H9 (cell line): ENCODE measurements at regions not wholly inside any gene's neighbourhood (a gene's known extent, or its start where the extent isn't known, plus 50 kb on each side); places are given as distances from the start of the nearest gene placed in this dataset.

ENCODE experiments used
- DNase-seq: peaks from one replicate; pipeline ENCODE4 v3.0.0-alpha.2; 2017
- H2AFZ ChIP-seq: one replicate; pipeline ENCODE4 v1.6.1; 2013; ENCODE audit warnings: mild to moderate bottlenecking, low read length, control low read depth, moderate library complexity
- H2AK5ac ChIP-seq: 2 replicates; pipeline ENCODE4 v1.6.1; 2013; ENCODE audit warnings: low read length, control low read depth, mixed read lengths; ENCODE audit not compliant: insufficient read length
- H2BK120ac ChIP-seq: one replicate; pipeline ENCODE4 v1.6.1; 2013; ENCODE audit warnings: low read depth, mild to moderate bottlenecking, low read length, control low read depth, inconsistent platforms; ENCODE audit not compliant: poor library complexity, severe bottlenecking
- H2BK12ac ChIP-seq: 2 replicates; pipeline ENCODE4 v1.6.1; 2013; ENCODE audit warnings: low read length, control low read depth, mixed read lengths, low read depth; ENCODE audit not compliant: insufficient read length
- H2BK15ac ChIP-seq: 2 replicates; pipeline ENCODE4 v1.6.1; 2013; ENCODE audit warnings: low read depth, low read length, control low read depth
- H2BK20ac ChIP-seq: one replicate; pipeline ENCODE4 v1.6.1; 2013; ENCODE audit warnings: low read depth, mild to moderate bottlenecking, low read length, control low read depth, inconsistent platforms; ENCODE audit not compliant: poor library complexity, severe bottlenecking
- H2BK5ac ChIP-seq: 2 replicates; pipeline ENCODE4 v1.6.1; 2013; ENCODE audit warnings: low read length, control low read depth, mixed read lengths; ENCODE audit not compliant: insufficient read length
- H3K14ac ChIP-seq: 2 replicates; pipeline ENCODE4 v1.6.1; 2013; ENCODE audit warnings: low read length, control low read depth; ENCODE audit not compliant: insufficient read depth
- H3K18ac ChIP-seq: 2 replicates; pipeline ENCODE4 v1.6.1; 2013; ENCODE audit warnings: low read depth, mild to moderate bottlenecking, mixed read lengths, low read length, control low read depth; ENCODE audit not compliant: insufficient read length
- H3K23ac ChIP-seq: 2 replicates; pipeline ENCODE4 v1.6.1; 2013; ENCODE audit warnings: low read length, control low read depth, mixed read lengths, low read depth; ENCODE audit not compliant: insufficient read length
- H3K23me2 ChIP-seq: 2 replicates; pipeline ENCODE4 v1.6.1; 2013; ENCODE audit warnings: low read depth, mild to moderate bottlenecking, mixed read lengths, low read length, control low read depth; ENCODE audit not compliant: insufficient read length, poor library complexity, severe bottlenecking
- H3K27ac ChIP-seq: 2 replicates; pipeline ENCODE4 v1.5.1; 2013; ENCODE audit warnings: low read length, control low read depth, mixed read lengths, low read depth; ENCODE audit not compliant: insufficient read length
- H3K27me3 ChIP-seq: 2 replicates; pipeline ENCODE4 v1.6.1; 2013; ENCODE audit warnings: low read length, control low read depth, inconsistent platforms; ENCODE audit not compliant: insufficient read depth
- H3K4ac ChIP-seq: 2 replicates; pipeline ENCODE4 v1.6.1; 2013; ENCODE audit warnings: low read depth, mild to moderate bottlenecking, control low read depth, inconsistent platforms, low read length, moderate library complexity
- H3K4me1 ChIP-seq: 2 replicates; pipeline ENCODE4 v1.6.1; 2013; ENCODE audit warnings: low read length, control low read depth, inconsistent platforms; ENCODE audit not compliant: insufficient read depth
- H3K4me2 ChIP-seq: 2 replicates; pipeline ENCODE4 v1.6.1; 2013; ENCODE audit warnings: low read length, control low read depth, mixed read lengths; ENCODE audit not compliant: insufficient read length, insufficient read depth
- H3K56ac ChIP-seq: 2 replicates; pipeline ENCODE4 v1.6.1; 2013; ENCODE audit warnings: low read depth, mild to moderate bottlenecking, mixed read lengths, low read length, control low read depth; ENCODE audit not compliant: insufficient read length
- H3K79me1 ChIP-seq: 2 replicates; pipeline ENCODE4 v1.6.1; 2013; ENCODE audit warnings: low read depth, mild to moderate bottlenecking, moderate library complexity, low read length, control low read depth, inconsistent platforms; ENCODE audit not compliant: insufficient read depth, poor library complexity, severe bottlenecking
- H3K79me2 ChIP-seq: 2 replicates; pipeline ENCODE4 v1.6.1; 2013; ENCODE audit warnings: low read length, control low read depth, inconsistent platforms; ENCODE audit not compliant: insufficient read depth
- H3K9ac ChIP-seq: 2 replicates; pipeline ENCODE4 v1.6.1; 2013; ENCODE audit warnings: low read length, control low read depth, mixed read lengths; ENCODE audit not compliant: insufficient read length; ENCODE audit errors: extremely low read depth
- H3K9me3 ChIP-seq: one replicate; pipeline ENCODE4 v1.6.1; 2013; ENCODE audit warnings: low read depth, low read length, inconsistent platforms; ENCODE audit not compliant: control insufficient read depth
- H3T11ph ChIP-seq: one replicate; pipeline ENCODE4 v1.6.1; 2013; ENCODE audit warnings: mild to moderate bottlenecking, low read length, control low read depth, inconsistent platforms
- H4K20me1 ChIP-seq: one replicate; pipeline ENCODE4 v1.6.1; 2013; ENCODE audit not compliant: control insufficient read depth, insufficient read length, insufficient read depth
- H4K5ac ChIP-seq: 2 replicates; pipeline ENCODE4 v1.6.1; 2013; ENCODE audit warnings: low read depth, mild to moderate bottlenecking, mixed read lengths, low read length, control low read depth; ENCODE audit not compliant: insufficient read length
- H4K8ac ChIP-seq: replicated peaks from 2 replicates; pipeline ENCODE4 v1.6.1; 2013; ENCODE audit warnings: low read length, control low read depth, mixed read lengths, low read depth; ENCODE audit not compliant: insufficient read length
- H4K91ac ChIP-seq: 2 replicates; pipeline ENCODE4 v1.6.1; 2013; ENCODE audit warnings: low read depth, mild to moderate bottlenecking, moderate library complexity, mixed read lengths, low read length, control low read depth; ENCODE audit not compliant: insufficient read length
- H3K27ac Mint-ChIP-seq, 3 experiments: 2 replicates in 2 of 3; 3 replicates in 1 of 3; pipeline ENCODE4 v1.8.0; 2020 to 2021; ENCODE audit warnings: mixed read lengths in 3 of 3, mild to moderate bottlenecking in 1 of 3, moderate library complexity in 1 of 3
- H3K27me3 Mint-ChIP-seq: 2 replicates; pipeline ENCODE4 v1.8.0; 2021; ENCODE audit warnings: low read depth, mild to moderate bottlenecking, moderate library complexity, mixed read lengths
- H3K36me3 Mint-ChIP-seq, 3 experiments: 2 replicates in 2 of 3; 3 replicates in 1 of 3; pipeline ENCODE4 v1.8.0; 2020 to 2021; ENCODE audit warnings: low read depth in 3 of 3, mixed read lengths in 3 of 3; ENCODE audit not compliant: insufficient read depth in 1 of 3
- H3K4me1 Mint-ChIP-seq, 2 experiments: 2 replicates each; pipeline ENCODE4 v1.8.0; 2020; ENCODE audit warnings: mixed read lengths in 2 of 2
- H3K4me3 Mint-ChIP-seq, 2 experiments: 2 replicates in 1 of 2; 3 replicates in 1 of 2; pipeline ENCODE4 v1.8.0; 2020 to 2021; ENCODE audit warnings: mild to moderate bottlenecking in 2 of 2, mixed read lengths in 2 of 2, moderate library complexity in 1 of 2
- H3K9me3 Mint-ChIP-seq, 2 experiments: 2 replicates in 1 of 2; 3 replicates in 1 of 2; pipeline ENCODE4 v1.8.0; 2020; ENCODE audit warnings: mild to moderate bottlenecking in 2 of 2, mixed read lengths in 2 of 2, moderate library complexity in 1 of 2
- CTCF ChIP-seq: fragments of 200-600 bp; sonication (generic); conservative IDR thresholded peaks from 3 replicates; pipeline ENCODE4 v1.8.0; 2021; ENCODE audit warnings: antibody characterized with exemption, mild to moderate bottlenecking
- WGBS: extraction: QIAGEN DNeasy Blood & Tissue Kit; methylation state at CpG from one replicate; pipeline ENCODE4 v1.1.7; 2013; ENCODE audit warnings: missing lambda C conversion rate, low lambda C conversion rate, mixed read lengths; ENCODE audit not compliant: insufficient read length; ENCODE audit errors: extremely low coverage; 5-methylcytosine and 5-hydroxymethylcytosine counted together

DNA sequence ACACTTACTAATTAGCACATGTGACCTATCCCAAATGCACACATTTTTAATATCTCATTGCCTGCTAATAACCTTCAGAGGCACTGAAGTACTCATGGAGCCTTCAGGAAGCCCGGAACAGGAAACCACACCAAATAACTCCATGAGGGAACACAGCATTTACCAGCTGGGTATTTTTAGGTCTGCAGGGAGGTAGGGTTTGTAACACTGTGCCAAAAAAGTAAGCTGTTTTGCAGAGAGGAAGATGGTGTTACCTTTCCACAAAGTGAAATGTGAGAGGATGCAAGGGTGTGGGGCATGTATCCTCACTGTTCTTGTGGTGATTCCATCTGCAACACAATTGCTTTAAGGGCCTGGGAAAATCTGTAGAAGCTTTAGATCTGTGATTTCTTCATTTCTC lies 64.4 kb downstream of the NUDT12 start:
- Mint-ChIP-seq H3K36me3 (no peaks in the 10 kb centered on the region), H3K27ac (peak overlapping the region; percentile 78 to 99 (median 84)), H3K4me1 (peaks cover 37 to 44% of the 10 kb centered on the region in 2 experiments), H3K4me3 (peak overlapping the region; percentile 47 to 48; a peak in 4 of 5 replicates), H3K27me3 (no peaks in the 10 kb centered on the region), H3K9me3 (peaks cover 0 to 3% of the 10 kb centered on the region in 2 experiments; a peak in 1 of 5 replicates)
- Histone ChIP-seq H2AFZ (no peak overlapping the region), H3K56ac (no peak overlapping the region), H3K4ac (no peak overlapping the region), H3K9me3 (no peaks in the 10 kb centered on the region), H3K9ac (no peak overlapping the region), H2BK5ac (no peak overlapping the region), H3K14ac (no peak overlapping the region), H3K27me3 (no peaks in the 10 kb centered on the region), H3K18ac (no peak overlapping the region), H3K4me2 (peak overlapping the region; percentile 32), H3K79me2 (no peaks in the 10 kb centered on the region), H4K8ac (no peak overlapping the region), H4K20me1 (no peaks in the 10 kb centered on the region), H3K4me1 (no peaks in the 10 kb centered on the region), H4K91ac (no peak overlapping the region), H3K23ac (no peak overlapping the region), H3K23me2 (peaks cover 6% of the 10 kb centered on the region), H2BK120ac (no peak overlapping the region), H2BK20ac (no peak overlapping the region), H3K27ac (no peak overlapping the region), H3K79me1 (no peaks in the 10 kb centered on the region), H2BK12ac (no peak overlapping the region), H2AK5ac (no peak overlapping the region), H3T11ph (no peak overlapping the region), H4K5ac (no peak overlapping the region), H2BK15ac (no peak overlapping the region)
- DNase-seq, result no peak
- no peak for TF ChIP-seq CTCF
- WGBS, result no CpG with 5 or more reads among the region's 1 CpG
